ENCODE measurements at regions not wholly inside any gene's neighbourhood (a gene's known extent, or its start where the extent isn't known, plus 50 kb on each side); places are given as distances from the start of the nearest gene placed in this dataset.

DNA sequence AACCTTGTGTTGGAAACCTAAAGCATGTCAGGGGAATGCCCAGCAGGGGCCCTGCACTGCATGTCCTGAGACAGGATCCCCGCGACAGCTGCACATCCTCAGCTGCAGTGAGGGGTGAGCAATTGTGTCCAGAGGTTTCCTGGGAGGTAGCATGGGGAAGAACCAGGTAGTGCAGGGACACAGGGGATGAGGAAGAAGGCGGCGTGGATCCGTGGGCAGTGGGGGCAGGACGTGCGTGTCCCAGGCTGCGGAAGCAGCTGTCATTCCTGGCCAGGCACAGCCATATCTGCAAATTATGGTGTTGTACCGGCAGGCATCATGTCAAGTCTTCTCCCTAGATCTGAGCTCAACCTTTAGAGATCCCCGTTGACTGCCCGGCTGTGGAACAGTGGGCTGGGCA, 238.2 kb upstream of the MYT1L start:
- DNase-seq (ENCODE audit: low read depth), result no peak

DNA sequence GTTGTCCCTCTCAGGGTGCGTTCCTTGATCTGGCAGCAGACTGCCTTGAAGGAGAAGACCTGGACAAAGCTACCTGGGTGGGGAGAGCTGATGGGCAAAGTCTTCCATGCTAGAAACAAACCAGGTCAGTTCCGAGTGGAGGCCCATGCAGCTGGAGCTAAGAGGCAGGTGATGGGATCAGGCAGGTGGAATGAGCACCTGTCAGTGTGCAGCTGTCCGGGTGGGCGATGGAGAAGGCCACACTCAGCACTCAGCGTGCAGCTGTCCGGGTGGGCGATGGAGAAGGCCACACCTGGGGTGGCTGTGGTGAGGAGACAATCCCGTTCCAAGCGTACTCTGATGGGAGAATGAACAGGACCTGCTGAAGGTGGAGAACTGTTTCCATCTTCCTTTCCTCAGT, 237.3 kb upstream of the MYT1L start:
- no peak for DNase-seq (ENCODE audit: low read depth)

GRCh38 chr2:2567776-2568175, 236.7 kb upstream of the MYT1L start:
- DNase-seq (ENCODE audit: low read depth), result no peak

DNA sequence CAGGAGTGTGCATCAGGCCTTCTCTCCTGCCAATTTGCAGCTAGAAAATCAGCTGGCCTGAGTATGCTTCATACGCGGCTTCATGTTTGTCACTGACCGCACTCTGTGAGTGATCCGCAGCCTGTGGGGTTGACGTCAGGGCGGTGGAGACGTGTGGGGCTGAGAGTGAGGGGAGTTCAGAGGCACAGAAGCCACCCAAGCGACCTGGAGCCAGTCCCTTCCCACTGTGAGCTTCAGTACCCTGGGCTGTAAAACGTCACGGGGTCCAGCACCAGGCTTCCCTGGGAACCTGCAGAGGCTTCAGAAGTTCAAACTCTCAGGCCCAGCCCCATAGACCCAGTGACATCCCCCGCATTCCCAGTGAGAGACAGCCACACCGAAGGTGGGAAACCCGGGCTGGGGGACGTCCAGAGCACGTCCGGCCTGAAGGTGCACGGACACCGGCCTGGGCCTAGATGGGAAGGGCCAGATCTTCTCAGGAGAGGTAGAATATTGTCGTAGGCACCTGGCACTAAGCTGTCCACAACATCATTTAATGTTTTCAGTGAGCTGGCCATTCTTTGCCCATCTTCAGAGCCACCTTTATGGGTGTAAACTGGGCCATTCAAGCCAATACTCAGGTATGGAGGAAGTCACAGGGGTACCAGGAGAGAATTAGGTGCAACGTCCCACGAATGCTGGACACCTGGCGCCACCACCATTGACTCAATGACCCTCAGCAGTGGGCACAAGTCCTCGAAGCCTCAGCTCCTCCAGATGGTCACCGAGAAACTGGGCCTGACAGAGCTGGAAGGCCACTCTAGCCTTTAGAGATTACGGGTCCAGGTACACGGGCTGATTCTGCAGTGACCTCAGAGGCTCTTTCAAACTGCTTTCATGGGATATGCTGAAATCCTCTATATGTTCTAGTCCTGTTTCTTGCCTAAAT, 235.6 kb upstream of the MYT1L start:
- DNase-seq (ENCODE audit: low read depth), result no peak

DNA sequence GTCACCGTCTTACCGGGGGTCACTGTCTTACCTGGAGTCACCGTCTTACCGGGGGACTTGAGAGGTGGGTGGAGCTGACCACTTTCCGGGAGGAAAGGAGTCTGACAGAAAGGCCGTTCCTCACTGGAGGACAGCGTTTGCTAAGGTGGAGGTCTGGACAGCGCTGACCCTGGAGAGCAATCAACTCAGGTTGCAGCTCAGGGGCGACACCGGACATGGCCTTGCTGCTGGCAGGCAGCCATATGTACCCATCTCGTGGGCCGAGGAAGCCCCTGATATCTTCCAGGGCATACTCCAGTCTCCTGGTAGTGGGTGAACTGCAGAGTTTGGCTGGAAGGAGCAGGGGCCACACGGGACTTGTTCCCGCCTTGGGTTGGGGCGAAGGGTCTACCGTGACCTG, 234.6 kb upstream of the MYT1L start:
- DNase-seq (ENCODE audit: low read depth), result no peak

DNA sequence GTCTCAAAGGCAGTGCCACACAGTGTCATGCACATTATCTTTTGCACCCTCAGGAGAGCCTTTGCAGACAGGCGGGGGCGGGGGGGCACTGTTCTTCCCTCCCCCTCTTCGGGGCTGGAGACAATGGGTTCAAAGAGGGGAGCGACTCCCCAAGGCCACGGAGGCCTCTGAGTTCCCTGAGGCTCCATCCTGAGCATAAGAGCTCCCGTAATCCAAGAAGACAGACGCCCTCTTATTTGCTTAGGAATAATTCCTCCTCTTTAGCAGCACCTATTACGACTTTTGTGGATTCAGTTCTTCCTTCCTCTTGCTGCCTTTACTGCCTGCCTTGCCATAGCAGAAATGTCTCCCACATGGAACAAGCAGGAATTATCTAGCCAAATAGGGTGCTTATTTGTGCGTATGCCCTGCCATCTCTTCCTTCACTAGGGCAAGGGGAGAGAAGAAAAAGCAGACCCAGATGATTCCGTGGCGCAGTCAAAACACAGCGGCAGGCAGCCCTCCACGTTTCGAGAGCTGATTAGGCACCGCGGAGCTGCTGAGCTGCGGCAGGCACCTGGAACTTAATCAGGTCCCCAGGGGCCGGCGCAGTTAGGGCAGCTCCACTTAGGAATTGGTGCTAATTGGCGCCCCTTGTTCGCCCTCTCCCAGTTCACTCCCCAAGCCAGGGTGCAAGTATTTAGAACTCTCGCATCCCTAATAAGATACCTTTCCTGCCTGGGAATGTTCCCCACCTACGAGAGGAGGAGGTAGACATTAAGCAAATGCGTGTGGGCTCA, 233.4 kb upstream of the MYT1L start:
- no peak for DNase-seq (ENCODE audit: low read depth)

- no peak for DNase-seq (ENCODE audit: low read depth)
These were observed 232.3 kb upstream of the MYT1L start for GRCh38 chr2:2563309-2563860.

DNA sequence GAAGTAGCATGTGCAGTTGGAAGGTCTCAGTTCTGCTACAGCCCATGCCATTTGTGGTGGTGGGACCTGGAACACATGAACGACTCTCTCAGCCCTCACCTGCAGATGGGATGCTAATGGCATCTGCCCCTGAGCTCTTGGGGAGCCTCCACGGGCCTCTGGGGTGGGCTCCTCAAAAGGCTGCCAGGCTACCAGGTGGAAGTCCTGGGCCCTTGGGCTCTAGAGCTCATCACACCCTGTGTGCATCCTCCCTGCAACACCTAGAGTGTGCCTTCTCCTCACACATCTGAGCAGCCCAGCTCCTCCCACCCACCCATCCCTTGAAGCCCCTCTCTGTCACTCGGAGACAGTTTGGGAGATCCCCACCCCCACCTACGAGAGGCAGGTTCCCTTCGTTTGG, 231.8 kb upstream of the MYT1L start:
- DNase-seq (ENCODE audit: low read depth), result no peak

- no peak for DNase-seq (ENCODE audit: low read depth)
These were observed 230.4 kb upstream of the MYT1L start for GRCh38 chr2:2561346-2562095.

DNA sequence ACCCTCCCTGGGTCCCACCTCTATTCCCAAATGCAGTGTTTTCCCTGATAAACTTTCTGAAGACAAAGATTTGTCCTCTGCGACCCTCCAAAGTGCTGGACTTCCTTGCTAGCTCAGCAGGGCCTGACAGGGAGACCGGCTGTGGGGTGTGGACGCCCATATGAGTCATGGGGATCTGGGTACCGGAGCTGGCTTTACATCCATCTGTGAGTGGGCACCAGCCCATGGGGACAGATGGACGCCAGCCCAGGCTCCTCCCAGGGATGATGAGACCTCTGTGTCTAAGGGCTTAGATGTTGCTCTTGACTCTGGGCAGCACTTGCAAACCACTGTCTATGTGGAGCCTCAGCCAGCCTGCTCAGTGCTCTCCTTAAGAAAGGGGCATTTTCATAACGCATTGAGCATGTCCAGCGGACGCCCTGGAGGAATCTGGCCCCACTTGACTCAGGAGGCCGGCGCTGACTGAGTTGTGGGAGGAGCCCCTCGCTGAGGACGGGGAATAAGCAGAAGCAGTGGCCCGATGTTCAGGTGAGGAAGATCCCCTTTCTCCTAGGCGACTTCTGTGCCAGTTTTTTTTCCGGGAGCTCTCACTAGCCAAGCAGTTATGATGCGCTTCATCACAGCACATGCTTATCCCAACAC, 229.4 kb upstream of the MYT1L start:
- no peak for DNase-seq (ENCODE audit: low read depth)

DNA sequence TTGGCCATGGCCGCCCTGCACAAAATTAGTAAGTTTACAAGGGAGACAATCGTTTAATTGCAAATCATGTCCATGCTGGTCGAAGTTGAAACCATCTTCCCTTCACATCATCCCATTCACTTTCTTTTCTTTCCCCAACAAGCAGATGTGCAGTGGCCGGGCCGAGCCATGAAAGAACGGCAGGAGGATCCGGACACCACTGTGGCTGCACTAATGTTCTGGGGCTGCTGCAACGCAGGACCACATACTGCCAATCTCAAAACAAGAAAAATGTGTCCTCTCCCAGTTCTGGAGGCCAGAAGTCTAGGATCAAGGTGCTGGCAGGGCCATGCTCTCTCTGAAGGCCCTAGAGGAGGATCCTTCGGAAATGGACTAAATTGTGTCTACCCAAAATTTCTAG, 227.4 kb upstream of the MYT1L start:
- no peak for DNase-seq (ENCODE audit: low read depth)

DNA sequence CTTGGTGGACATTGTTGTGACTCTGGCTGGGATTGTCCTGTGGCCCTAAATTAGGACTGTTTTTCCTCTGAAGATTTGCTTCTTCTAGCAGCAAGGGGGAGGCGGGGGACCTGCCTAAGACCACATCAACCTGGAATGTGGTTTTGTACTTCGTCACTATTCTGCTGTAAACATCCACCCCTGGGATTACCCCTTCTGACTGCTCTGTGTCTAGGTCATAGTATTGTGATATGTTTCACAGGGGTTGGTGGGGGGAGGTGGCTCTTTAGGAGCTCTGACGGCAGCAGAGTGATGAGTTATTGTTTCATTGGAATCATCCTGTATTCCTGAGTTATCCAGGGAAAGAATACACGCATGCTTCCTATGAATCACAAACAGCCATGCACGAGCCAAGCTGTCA, 226.4 kb upstream of the MYT1L start:
- DNase-seq (ENCODE audit: low read depth), result no peak

DNA sequence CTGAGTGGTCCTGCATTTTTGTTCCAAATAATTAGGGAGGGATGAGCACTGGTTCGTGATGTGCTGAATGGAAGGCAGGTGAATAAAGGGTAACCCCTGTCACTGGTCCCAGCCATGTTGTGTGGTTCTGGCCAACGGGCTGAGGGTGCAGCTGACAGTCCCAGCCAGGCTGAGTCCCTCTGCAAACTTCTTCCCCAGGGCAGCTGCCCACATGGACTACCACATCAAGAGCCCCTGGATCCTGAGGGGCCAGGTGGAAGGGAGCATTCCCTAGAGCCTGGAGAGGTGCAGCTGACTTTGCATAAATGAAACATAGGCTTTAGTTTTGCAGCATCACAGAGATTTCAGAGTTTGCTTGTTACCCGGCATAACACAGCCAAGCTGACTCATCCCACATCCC, 219.8 kb upstream of the MYT1L start:
- no peak for DNase-seq (ENCODE audit: low read depth)

- no peak for DNase-seq (ENCODE audit: low read depth)
These were observed 216.8 kb upstream of the MYT1L start for GRCh38 chr2:2547911-2548310.

GRCh38 chr2:2547451-2547850, 216.4 kb upstream of the MYT1L start:
- no peak for DNase-seq (ENCODE audit: low read depth)

DNA sequence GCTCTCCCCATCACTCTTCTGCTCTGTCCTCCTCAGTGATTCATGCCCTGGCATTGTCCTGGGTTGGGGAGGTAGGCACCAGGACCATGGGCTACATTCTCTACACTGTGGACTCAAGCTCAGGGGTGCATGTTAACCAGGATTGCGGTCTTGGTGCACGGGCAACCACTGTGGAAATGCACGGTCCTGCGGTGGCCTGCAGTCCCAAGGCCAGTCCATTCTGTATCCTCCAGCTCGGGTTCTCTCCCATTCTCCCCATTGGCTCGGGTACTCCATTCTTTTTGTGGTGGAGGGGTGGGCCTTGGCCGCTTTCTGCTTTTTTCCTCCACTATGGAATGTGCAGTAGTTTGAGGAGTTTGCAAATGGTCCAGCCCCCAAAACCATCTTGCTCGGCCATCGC, 215.0 kb upstream of the MYT1L start:
- DNase-seq (ENCODE audit: low read depth), result no peak

GRCh38 chr2:2542966-2543611, 212.0 kb upstream of the MYT1L start:
- no peak for DNase-seq (ENCODE audit: low read depth)

- no peak for DNase-seq (ENCODE audit: low read depth)
These were observed 211.2 kb upstream of the MYT1L start for GRCh38 chr2:2542316-2542715.

- DNase-seq (ENCODE audit: low read depth), result no peak
These were observed 209.3 kb upstream of the MYT1L start for GRCh38 chr2:2540406-2540805.

DNA sequence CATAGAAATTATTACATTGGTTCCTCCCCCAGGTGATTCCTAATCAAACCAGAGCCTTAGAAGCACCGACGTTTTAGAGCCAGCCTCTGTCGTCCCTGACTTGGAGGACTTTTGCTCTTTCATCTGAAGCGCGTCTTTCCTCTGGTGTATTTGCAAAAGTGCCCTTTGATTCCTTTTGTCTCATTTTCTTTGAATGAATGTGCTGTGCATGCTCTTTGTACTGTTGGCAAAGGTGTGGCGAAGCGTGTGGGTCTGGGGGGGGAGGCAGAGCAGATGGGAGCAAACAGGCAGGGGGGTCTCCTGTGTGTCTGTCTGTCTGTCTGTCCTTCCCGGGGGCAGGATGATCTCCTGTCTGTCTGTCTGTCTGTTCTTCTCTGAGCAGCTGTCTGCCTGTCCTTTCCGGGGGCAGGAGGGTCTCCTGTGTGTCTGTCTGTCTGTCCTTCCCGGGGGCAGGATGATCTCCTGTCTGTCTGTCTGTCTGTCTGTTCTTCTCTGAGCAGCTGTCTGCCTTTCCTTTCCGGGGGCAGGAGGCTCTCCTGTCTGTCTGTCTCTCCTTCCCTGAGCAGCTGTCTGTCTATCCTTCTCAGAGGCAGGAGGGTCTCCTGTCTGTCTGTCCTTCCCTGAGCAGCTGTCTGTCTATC, 205.5 kb upstream of the MYT1L start:
- DNase-seq (ENCODE audit: low read depth), result no peak

GRCh38 chr2:2530334-2530733, 199.3 kb upstream of the MYT1L start:
- no peak for DNase-seq (ENCODE audit: low read depth)
